H54 (cell line): ENCODE measurements at regions not wholly inside any gene's neighbourhood (a gene's known extent, or its start where the extent isn't known, plus 50 kb on each side); places are given as distances from the start of the nearest gene placed in this dataset.

ENCODE experiments used
- DNase-seq: peaks from one replicate; pipeline ENCODE4 v3.0.0; 2011; ENCODE audit warnings: low spot score, mixed read lengths; ENCODE audit not compliant: insufficient read length
- FAIRE-seq: peaks from 3 replicates; lab custom pipeline; 2011; peaks lifted over from hg19 to GRCh38; lab: Jason Lieb, UNC
- POLR2A ChIP-seq: IDR thresholded peaks from 2 replicates; pipeline ENCODE4 v1.6.1; 2011; ENCODE audit warnings: low read depth, mild to moderate bottlenecking, low read length

DNA sequence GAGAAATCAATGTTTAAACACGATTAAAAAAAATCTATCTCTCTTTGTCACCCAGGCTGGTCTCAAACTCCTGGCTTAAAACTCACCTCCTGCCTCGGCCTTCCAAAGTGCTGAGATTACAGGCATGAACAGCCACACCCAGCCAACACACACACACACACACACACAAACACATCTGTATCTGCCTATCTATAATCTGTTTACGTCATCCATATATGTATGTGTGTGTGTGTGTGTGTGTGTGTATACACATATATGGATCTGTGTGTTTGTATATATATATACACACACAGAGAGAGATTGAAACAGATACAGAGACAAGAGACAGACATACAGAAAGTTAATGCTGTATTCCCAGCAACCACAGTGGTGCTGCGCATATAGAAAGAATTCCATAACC lies 497.1 kb downstream of the DSC3 start:
- TF ChIP-seq POLR2A = no peak
- FAIRE-seq (no peak), DNase-seq (no peak)

DNA sequence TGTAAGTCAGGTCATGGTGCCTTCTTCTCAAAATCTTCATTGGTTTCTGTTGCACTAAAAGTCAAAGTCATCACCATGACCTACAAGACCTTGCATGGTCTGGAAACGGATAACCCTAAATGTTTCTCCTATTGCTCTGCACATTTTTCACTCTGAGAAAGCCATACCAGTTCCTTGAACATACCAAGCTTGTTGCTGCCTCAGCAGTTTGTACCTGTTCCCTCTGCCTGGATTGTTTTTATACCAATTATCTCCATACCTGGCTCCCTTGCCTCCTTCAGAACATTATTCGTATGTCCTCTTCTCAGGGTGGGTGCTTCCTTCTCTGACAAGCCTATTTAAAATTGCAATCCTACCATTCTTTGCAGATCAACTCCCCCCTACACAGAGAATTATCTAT lies 498.4 kb downstream of the DSC3 start:
- TF ChIP-seq POLR2A = no peak
- FAIRE-seq (no peak), DNase-seq (no peak)

DNA sequence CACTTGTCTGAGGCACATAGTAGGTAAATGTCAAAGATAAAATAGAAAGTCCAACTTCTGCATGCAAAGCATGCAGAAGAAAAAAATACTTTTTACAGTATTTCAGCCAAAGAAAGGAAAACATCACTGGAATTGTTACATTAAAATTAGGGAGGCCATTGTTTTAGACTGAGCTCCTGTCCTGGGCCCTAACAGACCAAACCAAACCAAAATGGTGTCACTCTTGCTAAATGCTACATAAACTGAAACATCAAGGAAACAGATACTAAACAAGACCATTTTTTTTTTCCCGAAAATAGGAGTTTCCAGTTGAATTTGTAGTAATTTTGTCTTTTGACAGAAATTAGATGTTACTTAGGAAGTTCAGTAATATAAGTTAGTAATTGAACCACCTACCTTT lies 508.8 kb downstream of the DSC3 start:
- FAIRE-seq (no peak), DNase-seq (no peak)
- TF ChIP-seq POLR2A = no peak

DNA sequence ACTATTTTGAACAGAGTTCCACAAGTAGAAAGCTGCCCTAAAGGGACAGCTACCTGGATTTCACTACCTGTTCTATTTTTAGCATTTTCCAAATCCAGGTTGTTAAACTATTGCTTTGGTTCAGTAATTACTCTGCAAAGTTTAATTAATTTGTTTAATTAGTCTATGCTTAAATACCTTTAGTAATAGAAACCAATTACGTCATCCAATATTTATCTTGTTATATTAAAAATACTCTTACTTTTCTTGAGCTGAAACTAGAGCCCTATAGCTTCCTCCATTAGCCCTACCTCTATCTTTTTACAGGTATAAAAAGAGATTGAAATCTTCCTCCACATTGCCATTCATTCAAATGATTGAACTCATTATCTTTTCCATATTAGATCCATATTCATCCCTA lies 514.6 kb downstream of the DSC3 start:
- DNase-seq (no peak), FAIRE-seq (no peak)
- TF ChIP-seq POLR2A = no peak

DNA sequence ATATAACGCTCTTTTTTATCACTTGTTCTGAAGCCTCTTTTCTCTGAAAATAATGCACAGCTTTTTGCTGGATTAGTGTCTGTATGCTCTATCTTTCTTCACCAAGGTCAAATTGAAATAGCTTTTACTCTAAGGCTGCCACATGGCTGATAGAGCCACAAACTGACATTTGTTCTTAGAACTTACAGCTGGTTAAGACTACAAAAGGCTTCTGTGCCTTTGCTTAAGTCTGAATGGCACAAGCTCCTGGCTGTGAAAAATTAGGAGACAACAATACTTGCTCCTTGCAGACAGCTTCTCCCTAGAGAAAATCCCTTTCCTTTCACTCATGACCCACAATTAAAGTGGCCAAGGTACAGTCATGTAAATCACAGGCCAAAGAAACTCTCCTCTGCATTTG lies 515.3 kb downstream of the DSC3 start:
- no peak for DNase-seq
- FAIRE-seq = no peak
- TF ChIP-seq POLR2A = no peak

DNA sequence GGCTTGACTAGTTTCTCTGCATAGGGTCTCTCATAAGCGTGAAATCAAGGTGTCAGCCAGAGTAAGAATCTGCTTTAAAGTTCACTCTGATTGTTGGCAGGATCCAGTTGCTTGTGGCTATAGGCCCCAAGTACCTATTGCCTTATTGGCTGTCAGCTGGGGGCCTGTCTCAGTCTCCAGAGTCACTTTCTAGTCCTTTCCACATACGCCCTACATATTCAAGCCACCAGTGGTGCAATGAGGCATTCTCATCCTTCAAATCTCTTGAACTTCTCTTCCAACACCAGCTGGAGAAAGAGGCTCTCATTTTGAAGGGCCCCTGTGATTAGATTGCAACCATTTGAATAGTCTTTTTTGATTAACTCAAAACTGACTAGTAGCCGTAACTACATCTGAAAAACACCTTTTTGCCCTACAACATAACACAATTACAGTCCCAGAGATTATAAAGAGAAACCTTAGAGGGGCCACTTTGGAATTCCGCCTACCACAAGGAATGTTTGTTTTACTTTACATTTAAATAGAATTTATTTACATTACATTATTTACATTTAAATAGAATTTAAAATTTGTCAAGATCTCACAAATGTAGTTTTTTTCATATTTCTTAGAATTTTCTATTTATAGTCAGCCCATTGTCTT lies 520.1 kb downstream of the DSC3 start:
- TF ChIP-seq POLR2A = no peak
- no peak for DNase-seq
- FAIRE-seq = no peak

DNA sequence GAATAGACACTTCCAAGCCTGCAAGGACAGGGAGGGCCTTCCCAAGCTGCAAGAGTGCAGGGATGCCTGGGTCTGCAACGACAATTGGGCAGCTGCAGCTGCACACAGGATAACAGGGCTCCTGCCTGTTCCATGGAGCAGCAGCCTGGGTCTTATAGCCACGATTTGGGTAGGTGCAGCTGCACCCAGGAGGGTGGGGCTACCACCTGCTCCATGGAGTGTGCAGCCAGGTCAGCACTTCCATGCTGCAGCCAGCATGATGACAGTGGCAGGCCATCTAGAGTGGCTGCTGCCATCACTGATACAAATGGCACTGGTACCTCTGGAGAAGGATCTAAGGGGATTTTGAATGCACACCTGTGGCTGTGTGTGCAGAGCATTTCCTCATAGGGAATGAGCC lies 528.5 kb downstream of the DSC3 start:
- FAIRE-seq (no peak), DNase-seq (no peak)
- TF ChIP-seq POLR2A = no peak

DNA sequence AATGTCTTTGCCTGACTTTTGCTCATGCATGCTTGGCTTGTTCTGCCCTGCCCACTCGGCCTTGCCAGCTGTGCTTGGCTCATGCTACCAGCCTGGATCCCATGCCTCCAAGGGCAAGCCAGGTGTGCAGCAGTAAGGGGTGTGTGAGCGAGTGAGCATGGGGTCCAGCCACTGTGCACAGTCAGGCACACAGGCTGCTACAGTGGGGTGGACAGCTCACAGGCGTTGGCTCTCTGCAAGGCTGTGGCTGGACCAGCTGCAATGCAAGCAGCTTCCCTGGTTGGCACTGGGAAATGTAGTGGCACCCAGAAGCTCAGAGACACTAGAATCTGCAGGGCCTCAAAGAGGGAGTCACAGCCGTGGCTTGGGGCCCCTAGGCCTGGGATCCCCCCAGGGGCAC lies 529.7 kb downstream of the DSC3 start:
- DNase-seq (no peak), FAIRE-seq (no peak)
- no peak for TF ChIP-seq POLR2A

DNA sequence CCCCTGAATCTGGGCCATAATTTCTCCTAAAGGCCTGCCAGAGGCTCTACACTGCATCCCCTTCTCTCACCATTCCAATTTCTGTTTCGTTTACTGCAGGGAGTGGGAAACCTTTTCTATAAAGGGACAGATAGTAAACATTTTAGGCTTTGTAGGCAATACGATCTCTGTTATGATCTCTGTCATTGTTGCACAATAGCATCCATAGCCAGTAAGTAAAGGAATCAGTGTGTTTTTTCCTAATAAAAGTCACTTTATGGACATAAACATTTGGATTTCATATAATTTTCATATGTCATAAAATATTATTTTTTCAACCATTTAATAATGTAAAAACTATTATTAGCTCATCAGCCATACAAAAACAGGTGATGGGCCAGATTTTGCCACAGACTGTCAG lies 531.7 kb downstream of the DSC3 start:
- no peak for FAIRE-seq
- TF ChIP-seq POLR2A = no peak
- no peak for DNase-seq

DNA sequence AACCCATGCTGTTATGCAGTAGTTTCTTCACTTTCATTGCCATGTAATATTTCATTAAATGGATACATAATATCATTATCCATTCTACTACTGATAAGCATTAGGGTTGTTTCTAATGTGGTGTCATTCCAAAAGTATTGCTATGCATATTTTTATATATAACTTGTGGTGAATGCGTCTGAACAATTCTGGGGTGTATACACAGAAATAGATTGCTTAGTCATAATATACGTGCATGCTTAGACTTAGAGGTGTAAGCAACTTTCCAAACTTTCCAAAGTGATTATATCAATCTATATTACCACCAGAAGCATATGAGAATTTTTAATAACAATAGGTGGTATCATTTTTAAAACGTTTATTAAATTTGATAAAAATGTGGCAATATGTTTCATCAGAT lies 540.9 kb downstream of the DSC3 start:
- TF ChIP-seq POLR2A = no peak
- DNase-seq (no peak), FAIRE-seq (no peak)

DNA sequence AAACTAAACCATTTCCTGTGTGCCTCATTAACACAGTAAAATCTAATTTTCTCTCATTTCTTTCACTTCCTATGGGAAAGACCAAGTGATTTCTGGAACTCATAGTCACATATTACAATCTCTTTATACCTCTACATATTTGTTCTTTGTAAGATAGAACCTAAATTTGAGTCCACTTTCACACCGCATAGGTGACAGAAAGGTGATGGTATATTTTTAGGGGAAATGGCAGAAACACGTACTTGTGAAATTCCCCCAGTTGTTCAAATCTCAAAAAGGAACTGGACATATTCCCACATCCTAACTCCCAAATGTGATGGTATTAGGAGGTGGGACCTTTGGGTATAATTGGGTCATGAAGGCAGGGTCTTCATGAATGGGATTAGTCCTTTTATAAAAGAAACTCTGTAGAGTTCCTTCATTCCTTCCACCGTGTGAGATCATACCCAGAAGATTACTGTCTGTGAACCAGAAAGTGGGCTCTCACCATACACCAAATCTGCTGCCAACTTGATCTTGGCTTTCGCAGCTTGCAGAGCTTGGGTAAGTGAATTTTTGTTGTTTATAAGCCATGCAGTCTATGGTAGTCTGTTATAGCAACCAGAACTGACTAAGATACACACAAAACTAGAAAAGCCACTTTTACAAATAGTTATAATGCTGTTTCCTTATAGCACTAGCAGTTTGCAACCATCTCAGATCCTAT lies 542.1 kb downstream of the DSC3 start:
- DNase-seq = no peak
- no peak for FAIRE-seq
- no peak for TF ChIP-seq POLR2A

DNA sequence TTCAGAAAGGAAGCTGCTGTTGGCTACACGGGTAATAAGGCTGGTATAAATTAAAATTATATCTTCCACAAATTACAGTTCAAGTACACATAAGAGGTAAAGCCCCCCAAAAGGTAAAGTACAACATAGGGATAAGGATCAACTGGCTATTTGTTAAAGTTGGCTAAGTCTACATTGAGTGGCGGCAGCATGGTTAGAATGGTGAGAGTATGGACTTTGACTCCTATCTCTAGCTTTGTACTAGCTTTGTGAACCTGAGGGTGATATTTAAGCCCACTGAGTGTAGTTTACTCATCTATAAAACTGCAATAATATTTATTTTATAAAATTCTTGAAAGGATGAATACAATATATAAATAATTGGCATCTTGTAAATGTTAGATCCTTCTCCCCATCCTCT lies 542.8 kb downstream of the DSC3 start:
- FAIRE-seq = no peak
- DNase-seq = no peak
- no peak for TF ChIP-seq POLR2A

DNA sequence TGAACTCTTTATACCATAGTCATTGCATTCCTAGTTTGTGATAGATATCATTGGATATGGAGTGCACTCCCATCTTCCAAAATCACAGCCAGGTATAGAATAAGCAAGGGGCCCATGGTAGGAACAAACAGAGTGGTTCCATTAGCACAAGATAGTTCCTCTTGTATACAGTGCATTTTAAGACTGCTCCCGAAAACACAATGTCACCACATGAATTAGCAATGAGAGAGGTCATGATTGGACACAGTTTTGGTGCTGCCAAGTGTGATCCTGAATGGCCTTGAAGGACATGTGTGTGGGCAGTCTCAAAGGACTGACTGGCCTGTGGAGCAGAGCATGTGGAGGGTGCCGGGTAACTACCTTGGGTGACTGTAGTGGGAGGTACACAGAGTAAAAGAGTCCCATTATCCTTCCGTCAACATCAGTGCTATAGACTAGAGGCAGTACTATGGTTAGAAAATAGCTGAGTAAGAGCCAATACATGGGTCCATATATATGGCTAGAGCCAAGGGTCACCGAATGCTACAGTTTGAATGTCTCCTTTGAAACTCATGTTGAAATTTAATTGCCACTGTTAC lies 549.9 kb downstream of the DSC3 start:
- DNase-seq (no peak), FAIRE-seq (no peak)
- TF ChIP-seq POLR2A = no peak

DNA sequence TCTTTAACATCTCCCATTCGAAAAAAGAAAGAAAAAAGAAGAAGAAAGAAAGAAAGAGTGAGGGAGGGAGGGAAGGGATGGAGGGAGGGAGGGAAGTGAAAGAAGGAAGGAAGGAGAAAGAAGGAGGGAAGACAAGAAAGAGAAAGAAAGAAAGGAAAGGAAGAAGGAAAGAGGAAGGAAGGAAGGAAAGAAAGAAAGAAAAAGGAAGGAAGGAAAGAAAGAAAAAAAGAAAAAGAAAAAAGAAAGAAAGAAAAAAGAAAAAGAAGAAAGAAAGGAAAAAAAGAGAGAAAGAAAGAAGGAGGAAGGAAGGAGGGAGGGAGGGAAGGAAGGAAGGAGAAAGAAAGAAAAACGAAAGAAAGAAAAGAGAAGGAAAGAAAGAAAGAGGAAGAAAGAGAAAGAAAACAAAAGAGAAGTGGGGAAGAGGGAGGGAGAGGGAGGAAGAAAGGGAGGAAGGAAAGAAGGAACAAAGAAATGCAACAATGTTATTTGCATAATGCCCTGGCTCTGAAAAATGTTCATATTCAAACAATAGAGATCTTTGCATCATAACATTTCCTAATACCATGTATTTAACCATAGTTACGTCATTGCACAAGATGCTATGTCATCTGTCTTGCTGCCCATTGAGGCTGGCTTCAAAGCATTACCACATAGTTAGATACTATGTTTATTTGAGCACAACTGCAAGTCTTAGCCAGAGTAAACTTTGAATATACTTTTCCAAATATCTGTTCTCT lies 550.6 kb downstream of the DSC3 start:
- no peak for FAIRE-seq
- no peak for TF ChIP-seq POLR2A
- DNase-seq = no peak
